ENCODE measurements at regions not wholly inside any gene's neighbourhood (a gene's known extent, or its start where the extent isn't known, plus 50 kb on each side); places are given as distances from the start of the nearest gene placed in this dataset.

DNA sequence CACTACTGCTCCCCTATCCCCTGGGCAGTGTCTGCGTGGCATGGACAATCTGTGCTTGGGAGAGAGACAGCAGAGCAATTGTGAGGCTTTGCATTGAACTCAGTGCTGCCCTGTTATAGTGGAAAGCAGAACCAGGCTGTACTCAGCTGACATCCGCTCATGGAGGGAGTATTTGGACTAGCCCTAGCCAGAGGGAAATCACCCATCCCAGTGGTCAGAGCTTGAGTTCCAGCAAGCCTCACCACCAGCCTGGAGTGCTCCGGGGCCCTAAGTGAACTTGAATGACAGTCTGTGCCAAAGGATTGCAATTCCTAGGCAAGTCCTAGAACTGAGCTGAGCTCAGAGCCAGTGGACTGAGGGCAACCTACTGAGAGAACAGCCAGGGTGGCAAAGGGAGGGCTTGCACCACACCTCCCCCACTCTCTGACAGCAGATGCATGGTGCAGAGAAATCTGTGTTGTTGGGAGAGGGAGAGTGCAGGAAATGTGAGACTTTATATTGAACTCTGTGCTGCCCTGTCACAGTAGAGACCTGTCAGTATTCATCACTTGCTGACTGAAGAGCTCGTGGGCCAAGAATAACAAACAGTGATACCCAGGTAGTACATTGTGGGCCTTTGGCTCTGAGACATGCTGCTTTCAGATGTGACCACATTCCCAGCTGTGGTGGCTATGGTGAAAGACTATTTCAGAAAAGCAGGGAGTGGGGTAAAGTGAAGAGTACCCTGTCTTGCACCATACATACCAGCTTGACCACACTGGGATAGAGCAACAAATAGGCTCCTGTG is 107.7 kb upstream of the SLC5A9 start:
- TF ChIP-seq, protein P1, sequence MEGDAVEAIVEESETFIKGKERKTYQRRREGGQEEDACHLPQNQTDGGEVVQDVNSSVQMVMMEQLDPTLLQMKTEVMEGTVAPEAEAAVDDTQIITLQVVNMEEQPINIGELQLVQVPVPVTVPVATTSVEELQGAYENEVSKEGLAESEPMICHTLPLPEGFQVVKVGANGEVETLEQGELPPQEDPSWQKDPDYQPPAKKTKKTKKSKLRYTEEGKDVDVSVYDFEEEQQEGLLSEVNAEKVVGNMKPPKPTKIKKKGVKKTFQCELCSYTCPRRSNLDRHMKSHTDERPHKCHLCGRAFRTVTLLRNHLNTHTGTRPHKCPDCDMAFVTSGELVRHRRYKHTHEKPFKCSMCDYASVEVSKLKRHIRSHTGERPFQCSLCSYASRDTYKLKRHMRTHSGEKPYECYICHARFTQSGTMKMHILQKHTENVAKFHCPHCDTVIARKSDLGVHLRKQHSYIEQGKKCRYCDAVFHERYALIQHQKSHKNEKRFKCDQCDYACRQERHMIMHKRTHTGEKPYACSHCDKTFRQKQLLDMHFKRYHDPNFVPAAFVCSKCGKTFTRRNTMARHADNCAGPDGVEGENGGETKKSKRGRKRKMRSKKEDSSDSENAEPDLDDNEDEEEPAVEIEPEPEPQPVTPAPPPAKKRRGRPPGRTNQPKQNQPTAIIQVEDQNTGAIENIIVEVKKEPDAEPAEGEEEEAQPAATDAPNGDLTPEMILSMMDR (IDR thresholded peaks at IDR 0.05 in 4 of 5, conservative IDR thresholded peaks at IDR 0.05 in 1 of 5) = no peak
- no peak for TF ChIP-seq POLR2A (IDR thresholded peaks at IDR 0.05)
